HG03066 (cell line): ENCODE measurements at regions not wholly inside any gene's neighbourhood (a gene's known extent, or its start where the extent isn't known, plus 50 kb on each side); places are given as distances from the start of the nearest gene placed in this dataset.

Experiments used
- ATAC-seq: cut with Tn5 transposase; IDR thresholded peaks from one replicate; pipeline ENCODE4 v1.9.1; 2021; ENCODE audit warnings: low read depth; ENCODE audit not compliant: unreplicated experiment

DNA sequence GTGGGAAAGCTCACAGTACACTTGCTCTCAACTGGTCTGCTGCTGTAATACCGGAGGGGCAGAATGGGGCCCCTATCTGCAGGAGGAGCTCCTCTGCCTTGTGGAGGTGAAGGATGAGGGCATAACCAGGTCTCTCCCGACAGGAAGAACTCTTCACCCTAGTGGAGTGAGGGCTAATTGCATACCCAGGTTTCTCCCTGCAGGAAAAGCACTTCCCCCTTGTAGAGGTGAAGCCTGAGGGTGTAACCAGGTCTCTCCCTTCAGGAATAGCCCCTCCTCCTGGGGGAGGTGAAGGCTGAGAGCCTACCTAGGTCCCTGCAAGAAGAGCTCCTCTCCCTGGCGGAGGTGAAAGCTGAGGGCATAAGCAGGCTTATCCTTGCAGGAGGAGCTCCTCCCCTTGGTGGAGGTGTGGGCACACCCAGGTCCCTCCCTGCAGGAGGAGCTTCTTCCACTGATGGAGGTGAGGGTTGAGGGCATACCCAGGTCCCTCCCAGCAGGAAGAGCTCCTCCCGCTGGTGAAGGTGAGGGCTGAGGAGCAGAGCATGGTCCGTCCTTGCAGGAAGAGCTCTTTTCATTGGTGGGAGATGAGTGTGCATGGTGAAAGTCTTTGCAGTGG, 954.1 kb downstream of the NLGN4Y start:
- no peak for ATAC-seq

DNA sequence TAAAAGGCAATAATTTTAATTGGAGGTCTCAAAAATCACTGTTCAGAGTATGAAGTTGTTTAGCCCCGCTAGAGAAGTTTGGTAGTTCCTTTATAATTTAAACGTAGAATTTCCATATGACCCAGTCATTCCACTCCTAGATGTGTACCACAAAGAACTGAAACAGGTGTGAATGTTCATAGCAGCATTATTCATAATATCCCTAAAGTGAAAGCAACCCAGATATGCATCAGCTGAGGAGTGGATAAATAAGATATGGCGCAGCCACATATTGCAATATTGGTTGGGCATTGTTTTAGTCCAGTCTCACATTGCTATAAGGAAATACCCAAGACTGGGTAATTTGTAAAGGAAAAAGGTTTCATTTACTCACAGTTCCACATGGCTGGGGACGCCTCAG, 976.2 kb downstream of the NLGN4Y start:
- ATAC-seq, result no peak

DNA sequence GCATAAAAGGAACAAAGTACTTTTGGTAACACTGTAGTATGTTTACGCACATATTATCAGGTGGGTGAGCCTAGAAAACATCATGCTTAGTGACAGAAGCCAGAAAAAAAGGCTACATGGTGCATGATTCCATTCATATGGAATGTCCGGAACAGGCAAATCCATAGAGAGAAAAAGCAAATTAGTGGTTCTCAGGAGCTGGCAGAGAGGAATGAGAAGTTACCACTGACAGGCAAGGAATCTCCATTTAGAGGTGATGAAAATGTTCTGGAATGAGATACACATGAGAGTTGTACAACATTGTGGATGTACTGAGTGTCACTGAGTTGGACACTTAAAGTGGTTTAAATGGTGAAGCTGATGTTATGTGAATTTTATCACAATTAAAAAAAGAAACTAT, 976.9 kb downstream of the NLGN4Y start:
- ATAC-seq, result no peak

DNA sequence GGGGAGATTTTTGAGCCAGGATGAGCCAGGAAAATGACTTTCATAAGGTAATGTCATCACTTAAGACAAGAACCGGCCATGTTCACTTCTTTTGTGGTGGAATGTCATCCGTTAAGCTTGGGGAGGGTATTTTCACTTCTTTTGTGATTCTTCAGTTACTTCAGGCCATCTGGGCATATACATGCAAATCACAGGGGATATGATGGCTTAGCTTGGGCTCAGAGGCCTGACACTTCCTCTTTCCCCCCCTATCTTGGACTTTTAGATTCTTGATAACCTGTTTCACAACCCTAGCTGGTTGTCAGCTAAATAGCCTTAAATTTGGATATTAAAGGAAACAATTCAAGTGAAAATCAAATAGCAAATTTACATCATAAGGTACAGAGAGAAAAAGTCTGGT, 986.0 kb downstream of the NLGN4Y start:
- no peak for ATAC-seq

DNA sequence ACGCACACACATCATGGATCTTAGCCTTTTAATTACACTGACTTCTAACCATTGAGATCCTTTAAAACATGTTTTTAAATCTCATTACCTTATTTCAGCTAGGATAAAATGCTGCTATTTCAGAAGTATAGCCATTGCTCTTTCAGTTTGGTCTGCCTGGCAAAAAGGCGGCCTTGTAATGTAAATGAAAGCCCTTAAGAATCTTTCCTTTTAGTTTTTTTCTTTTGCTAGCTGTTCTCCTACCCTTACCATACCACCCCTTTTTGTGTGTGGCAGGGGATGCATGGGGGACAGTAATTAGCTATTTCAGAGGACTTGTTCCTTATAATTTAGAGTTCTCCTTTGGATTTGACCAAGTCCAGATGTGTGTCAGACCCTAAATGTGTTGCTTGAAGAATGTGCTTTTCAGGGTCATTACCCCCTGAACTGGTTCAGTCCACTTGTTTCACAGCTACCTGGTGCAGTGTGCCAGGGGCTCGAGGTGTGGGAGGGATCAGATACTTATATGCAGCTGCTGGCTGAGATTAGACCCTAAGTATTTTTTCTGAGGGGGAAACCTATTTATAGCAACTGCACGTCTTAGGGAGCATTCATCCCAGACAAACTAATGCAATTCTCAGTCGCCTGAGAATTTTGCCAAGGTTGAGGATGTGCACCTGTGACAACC, 986.8 kb downstream of the NLGN4Y start:
- ATAC-seq, result no peak

DNA sequence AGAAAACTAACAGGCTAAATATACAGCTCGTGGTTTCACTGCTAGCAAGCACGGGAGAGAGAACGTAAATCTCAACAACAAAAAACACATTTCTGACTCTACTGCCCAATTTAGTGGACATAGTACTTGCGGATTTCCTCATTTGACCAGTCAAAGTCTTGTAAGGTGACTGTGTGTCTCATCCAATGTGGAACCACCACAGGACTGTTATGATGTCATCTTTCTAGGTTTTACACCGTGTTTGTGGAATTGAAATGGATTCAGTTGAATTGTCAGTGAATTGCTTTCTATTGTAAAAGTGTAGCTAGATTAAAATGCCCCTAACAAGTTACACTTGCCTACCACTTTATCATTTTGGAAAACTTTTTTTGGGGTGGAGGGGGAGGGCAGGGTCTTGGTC, 1010.8 kb downstream of the NLGN4Y start:
- no peak for ATAC-seq

DNA sequence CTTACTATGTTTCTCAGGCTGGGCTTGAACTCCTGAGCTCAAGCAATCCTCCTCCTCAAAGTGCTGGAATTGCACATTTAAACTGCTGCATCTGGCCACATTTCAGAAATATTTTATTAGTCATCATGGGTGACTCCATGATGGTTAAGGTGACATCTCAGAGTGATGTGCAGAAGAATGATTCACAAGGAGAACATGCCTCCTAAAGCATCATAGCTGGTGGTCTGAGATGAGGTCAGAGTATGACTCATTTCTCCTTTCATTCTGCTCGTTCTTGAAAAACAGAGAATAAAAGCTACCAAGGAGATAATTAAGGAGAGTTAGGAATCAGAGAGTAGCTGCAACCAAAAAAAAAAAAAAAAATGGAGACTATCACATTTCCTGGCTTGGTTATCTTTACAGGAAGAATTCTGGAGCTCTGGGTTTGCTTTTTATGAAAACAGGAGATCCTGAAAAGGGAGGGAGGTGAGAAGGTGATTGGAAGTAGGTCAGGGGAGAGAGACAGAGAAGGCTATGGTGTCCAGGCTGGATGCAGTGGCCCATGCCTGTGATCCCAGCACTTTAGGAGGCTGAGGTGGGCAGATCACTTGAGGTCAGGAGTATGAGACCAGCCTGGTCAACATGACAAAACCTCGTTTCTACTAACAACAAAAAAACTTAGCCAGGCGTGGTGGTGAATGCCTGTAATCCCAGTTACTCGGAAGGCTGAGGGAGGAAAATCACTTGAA, 1011.6 kb downstream of the NLGN4Y start:
- ATAC-seq, result no peak

DNA sequence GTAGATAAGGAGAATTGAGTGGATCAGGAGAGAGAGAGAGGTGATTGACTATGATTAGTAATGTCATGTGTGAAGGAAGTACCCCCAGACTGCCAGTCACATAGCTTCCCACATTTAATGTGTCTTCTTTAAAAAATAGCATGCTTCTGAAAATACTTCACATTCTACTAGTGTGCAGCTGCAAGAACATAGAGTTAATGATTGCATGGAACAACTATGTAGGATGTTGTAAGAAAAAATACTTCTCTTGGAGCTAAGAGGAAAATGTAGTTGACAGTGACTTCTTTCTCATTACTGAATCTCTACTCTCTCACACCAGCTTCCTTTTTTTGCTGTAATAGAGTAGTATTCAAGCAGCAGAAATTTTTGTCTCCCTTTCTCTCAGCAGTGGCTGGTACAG, 1016.2 kb downstream of the NLGN4Y start:
- ATAC-seq, result no peak

DNA sequence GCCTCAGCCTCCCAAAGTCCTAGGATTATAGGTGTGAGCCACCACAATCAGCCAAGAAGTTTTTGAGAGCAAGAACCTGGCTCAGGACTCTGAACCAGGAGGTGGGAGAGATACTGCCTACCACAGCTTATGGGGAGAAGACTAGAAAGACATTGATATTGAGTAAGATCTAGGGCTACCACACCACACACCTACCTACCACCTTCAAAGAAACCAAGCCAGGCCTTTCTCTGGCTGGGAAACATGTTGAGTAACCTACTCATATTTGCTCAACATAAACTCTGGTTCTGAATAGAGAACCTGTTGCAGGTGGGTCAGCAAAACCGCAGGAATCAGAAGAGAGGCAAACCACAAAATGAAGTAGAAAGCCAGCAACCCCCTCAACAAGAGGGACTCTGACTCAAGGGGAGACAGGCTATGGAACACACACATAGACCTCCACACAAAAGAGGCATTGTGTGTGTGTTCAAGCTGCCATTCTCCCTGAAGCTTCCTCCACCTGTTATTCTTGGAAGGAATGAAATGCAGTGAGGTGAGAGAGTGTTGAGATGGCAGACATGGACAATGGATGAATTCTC, 1021.9 kb downstream of the NLGN4Y start:
- ATAC-seq, result no peak

DNA sequence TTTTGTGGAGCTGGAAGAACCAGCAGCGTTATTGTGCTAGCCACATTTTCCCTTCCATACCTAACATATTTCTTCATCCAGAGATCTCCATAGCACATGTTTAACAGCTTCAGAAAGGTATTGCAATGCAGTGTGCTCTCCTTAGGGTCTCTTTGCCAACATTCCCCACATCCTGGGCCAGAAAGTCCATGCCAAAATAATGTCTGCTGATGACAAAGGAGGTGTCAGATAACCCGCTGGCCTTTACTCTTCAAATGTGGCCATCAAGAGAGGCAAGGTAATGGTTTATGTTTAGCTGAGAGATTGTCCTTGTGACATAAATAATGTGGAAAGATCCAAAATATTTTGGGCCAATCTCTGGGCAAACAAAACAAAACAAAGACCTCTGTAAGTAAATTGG, 1027.7 kb downstream of the NLGN4Y start:
- ATAC-seq, result no peak

DNA sequence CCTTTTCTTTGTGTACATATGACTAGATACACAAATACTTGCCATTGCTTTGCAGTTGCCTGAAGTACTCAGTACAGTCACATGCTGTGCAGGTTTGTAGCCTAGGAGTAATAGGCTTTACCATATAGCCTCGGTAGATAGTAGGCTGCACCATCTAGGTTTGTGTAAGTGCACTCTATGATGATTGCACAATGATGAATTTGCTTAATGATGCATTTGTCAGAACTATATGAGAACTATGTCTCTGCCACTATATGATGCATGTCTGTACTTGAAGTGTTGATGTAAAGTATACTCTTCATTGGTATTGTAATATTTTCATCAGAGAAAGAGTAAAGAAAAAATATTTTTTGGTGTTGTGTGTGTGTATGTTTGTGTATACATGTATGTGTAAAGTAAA, 1030.7 kb downstream of the NLGN4Y start:
- no peak for ATAC-seq

DNA sequence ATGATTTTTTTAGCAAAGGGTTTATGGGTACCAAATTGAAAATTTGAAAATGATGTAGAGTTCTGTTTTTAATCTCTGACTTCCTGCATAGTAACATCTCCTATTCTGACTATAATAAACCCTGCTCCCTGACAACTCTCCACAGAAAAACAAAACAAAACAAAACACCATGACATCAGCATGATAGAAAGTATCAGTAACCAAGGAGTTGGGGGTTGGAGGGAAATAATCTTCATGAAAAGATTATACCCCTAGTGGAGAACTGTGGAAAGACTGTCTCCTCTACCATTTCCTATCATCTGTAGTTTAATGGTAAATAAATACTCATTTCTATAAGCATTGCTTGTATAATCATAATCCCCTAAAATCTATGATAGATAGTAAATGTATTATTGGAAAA, 1034.8 kb downstream of the NLGN4Y start:
- no peak for ATAC-seq

DNA sequence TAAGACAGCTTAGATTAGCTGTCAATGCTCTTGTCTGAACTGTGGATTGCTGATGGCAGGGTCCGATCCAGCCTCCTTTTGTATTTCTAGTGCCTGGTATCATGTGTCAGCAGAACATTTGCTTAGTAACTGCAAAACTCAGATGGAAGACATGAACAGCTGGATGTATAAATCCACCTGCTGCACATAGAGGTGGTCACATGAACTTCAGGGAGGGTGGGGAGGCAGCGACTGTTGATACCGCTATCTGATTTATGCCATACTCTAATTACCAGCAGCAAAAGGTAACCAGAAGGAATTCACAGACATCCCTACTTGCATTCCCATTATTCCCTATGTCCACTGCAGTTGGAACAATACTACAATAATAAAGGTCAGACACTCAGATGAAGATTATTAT, 1036.5 kb downstream of the NLGN4Y start:
- ATAC-seq, result no peak

DNA sequence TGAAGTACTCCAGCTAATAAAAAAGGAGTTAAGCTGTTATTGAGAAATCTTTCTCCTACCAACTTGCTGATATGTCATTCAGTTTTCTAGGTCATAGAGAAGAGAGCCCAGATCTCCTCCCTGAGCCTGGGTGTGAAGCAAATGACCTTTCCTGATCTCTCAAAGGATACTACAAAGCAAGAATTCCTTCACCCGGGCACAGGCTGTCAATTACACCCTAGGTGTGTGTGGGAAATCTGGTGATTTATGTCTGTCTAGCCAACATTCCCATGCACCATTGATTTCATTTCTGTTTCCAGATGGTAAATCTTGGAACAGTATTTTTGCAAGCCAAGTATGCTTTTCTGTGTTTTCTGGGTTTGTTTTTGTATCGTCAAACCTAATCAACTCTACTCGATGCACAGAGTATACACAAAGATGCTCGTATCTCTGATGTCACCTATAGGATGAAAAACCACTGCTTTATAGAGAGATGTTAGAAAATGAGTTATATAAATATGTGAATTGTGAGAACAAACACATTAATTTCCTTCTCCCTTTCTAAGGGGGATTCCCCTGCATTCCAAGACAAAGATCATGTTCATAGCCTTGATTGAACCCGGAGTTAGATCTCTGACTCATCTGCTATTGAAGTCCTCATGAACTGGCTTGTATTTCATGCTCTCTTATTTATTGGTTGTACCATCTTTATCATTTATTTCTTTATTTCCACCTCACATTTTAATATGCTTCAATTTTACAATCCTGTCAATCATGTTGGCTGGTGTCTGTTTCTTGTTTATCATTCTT, 1037.4 kb downstream of the NLGN4Y start:
- ATAC-seq, result no peak

DNA sequence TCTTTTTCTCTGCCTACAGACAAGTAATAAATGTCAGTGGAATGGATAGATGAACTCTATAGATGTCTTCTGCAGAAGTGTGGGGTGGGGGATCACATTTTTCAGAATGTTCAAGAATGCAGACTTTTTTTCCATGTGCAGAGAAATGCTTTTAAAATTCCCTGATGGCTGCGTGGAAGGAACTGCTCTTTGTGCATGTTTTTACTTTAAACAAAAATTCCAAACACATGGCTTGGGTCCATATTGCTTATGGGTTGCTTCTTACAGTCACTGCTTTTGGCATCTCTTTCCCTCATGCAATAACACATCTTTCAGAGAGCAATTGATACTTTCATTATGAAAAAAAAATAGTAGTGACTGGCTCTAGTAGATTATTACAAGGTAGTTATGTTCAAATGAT, 1053.6 kb downstream of the NLGN4Y start:
- no peak for ATAC-seq

DNA sequence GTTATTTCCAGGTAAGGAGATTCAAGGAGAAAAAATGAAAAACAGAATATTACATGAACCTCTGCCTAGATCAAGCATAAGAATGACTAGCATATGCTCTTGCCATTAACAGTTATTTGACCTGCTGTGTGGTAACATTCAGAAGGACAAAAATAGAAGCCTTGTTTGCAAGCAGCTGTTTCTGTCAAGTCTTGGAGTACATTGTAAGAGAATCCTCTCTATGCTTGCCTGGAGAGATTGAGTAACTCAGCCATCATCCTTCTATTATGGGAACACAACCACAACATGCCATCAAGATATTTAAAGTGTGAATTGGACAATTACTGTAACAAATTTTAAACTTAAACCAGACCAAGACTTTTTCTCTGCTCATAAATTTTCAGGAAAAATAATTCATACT, 1054.4 kb downstream of the NLGN4Y start:
- no peak for ATAC-seq

DNA sequence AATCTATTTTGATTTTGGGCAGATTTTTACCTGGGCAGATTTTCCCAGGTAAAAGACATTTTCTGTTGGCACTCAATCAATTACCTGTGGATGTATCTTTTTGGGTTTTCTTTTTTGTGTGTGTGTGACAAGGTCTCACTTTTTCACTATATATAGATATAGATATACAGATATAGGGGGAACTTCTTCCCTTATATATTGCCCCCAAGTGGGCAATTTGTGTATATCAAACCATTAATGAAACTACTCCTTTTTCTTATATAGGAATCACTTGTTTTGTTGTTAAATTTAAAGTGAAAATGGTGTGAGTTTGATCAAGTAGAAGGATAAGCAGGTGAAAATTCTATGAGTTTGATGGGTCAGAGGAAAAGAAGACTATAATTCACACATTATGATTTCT, 1054.9 kb downstream of the NLGN4Y start:
- ATAC-seq, result no peak

DNA sequence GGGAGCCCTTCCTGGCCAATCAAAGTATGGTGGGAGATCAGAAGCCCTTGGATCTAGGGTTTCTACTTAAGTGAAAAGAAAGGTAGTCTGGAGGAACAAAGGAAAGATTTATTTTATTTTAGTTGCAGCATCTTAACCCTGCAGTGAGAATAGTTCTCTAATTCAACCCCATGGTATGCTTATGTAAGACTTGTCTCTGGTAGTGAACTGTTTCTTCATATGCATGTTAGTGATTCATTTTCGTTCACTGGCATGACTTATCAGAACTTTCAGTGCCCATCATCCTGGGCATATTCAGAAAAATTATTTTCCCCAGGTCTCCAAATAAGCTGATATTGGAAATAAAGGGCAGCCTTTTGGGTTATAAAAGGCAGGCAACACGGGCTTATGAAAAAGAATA, 1058.8 kb downstream of the NLGN4Y start:
- ATAC-seq, result no peak

DNA sequence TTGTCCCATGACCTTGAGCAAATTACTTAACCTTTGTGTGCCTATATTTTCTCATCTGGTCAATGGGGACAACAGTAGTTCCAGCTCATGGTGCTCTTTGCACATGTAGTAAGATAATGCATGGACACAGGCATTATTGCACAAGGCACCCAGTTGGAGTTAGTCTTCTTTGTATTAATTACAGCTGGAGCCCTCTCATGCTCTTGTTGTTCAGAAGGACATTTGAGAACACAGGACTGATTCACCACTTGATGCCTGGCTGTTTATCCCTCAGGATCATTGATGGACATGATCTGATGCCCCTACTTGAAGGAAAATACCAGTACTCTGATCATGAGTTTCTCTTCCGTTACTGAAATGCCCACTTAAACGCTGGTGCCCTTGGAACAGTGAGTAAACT, 1068.6 kb downstream of the NLGN4Y start:
- no peak for ATAC-seq

DNA sequence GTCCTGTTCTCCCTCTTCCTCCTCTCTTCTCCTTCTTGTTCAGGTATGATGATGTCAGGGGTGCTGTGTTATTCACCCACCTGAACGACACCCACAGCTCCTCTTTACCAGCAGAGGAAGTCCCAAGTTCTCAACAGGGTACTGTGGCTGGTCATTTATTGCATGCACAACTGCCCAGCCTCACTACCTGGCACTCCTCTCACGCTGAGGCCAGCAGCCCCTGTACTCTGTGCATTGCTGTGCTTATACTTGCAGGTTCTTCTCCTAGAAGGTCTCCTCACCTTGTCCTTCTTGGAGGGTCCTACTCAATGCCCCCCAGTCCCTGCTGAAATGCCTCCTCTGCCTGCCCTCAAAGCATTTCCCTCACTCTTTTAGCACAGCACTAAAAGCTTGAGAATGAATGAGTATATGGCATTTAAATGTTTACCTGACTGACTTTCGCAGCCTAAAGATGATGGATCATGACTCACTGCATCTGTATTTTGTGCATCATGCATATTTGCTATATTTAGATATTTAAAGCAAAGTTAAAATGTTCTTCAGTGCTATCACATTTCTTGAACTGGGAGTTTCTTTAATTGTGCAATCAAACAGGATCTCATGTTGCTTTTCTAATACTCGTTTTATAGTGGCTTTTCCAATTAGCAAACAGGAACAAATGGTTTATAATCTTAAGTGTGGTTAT, 1069.3 kb downstream of the NLGN4Y start:
- no peak for ATAC-seq
